PC-9 (cell line): ENCODE measurements at regions not wholly inside any gene's neighbourhood (a gene's known extent, or its start where the extent isn't known, plus 50 kb on each side); places are given as distances from the start of the nearest gene placed in this dataset.

Source experiments
- BruUV-seq: library from RNA; stranded (reverse); fragments of 400-500 nt; replicated peaks from 2 replicates; lab custom pipeline; 2021; lab: Mats Ljungman, UMichigan
- CTCF ChIA-PET: fragments of 300-600 bp; sonication (Branson Sonifier 250); formaldehyde crosslinking; loops from one replicate; lab custom pipeline; 2022; ENCODE audit warnings: antibody characterized with exemption; lab: Charles Lee
- POLR2A ChIA-PET: fragments of 300-600 bp; sonication (Branson Sonifier 250); formaldehyde crosslinking; loops from one replicate; lab custom pipeline; 2022; ENCODE audit warnings: antibody characterized with exemption; ENCODE audit not compliant: unreplicated experiment; lab: Charles Lee
- DNase-seq, 2 experiments: peaks; one replicate each; pipeline versions ENCODE4 v3.0.0 to v3.0.0-alpha.2; 2015 to 2022; ENCODE audit warnings: mixed read lengths in 1 of 2
- H2AFZ ChIP-seq: fragments of 200-600 bp; sonication (generic); 2 replicates; pipeline ENCODE4 v1.8.1; 2017; ENCODE audit warnings: antibody characterized with exemption
- H3F3A ChIP-seq: fragments of 200-600 bp; sonication (generic); 2 replicates; pipeline ENCODE4 v1.8.1; 2017; ENCODE audit warnings: antibody characterized with exemption, mild to moderate bottlenecking, low read depth; ENCODE audit not compliant: insufficient read depth
- H3K27ac ChIP-seq: fragments of 200-600 bp; sonication (generic); 2 replicates; pipeline ENCODE4 v1.6.1; 2016; ENCODE audit warnings: mixed run types
- H3K27me3 ChIP-seq: fragments of 200-600 bp; sonication (generic); 2 replicates; pipeline ENCODE4 v1.6.1; 2016; ENCODE audit warnings: low read depth, mixed run types; ENCODE audit not compliant: insufficient read depth
- H3K36me3 ChIP-seq: fragments of 200-600 bp; sonication (generic); 2 replicates; pipeline ENCODE4 v1.6.1; 2016; ENCODE audit warnings: low read depth, mixed run types
- H3K4me1 ChIP-seq: fragments of 200-600 bp; sonication (generic); replicated peaks from 2 replicates; pipeline ENCODE4 v1.6.1; 2016; ENCODE audit warnings: mixed run types; ENCODE audit not compliant: insufficient read depth
- H3K4me2 ChIP-seq: fragments of 200-600 bp; sonication (generic); 2 replicates; pipeline ENCODE4 v1.6.1; 2017; ENCODE audit warnings: mixed run types
- H3K4me3 ChIP-seq: fragments of 200-600 bp; sonication (generic); 2 replicates; pipeline ENCODE4 v1.6.1; 2016; ENCODE audit warnings: mixed run types
- H3K79me2 ChIP-seq: fragments of 200-600 bp; sonication (generic); 2 replicates; pipeline ENCODE4 v1.6.1; 2017; ENCODE audit warnings: low read depth, mixed run types
- H3K9me2 ChIP-seq: fragments of 200-600 bp; sonication (generic); 2 replicates; pipeline ENCODE4 v1.8.1; 2017; ENCODE audit warnings: mild to moderate bottlenecking; ENCODE audit not compliant: insufficient read depth
- H3K9me3 ChIP-seq: fragments of 200-600 bp; sonication (generic); 2 replicates; pipeline ENCODE4 v1.8.1; 2016; ENCODE audit warnings: low read depth; ENCODE audit not compliant: insufficient read depth
- H4K20me1 ChIP-seq: fragments of 200-600 bp; sonication (generic); 2 replicates; pipeline ENCODE4 v1.8.1; 2017; ENCODE audit not compliant: insufficient read depth
- EZH2 ChIP-seq: fragments of 200-600 bp; sonication (generic); IDR thresholded peaks from 2 replicates; pipeline ENCODE4 v1.8.0; 2017; ENCODE audit warnings: antibody characterized with exemption, low read depth
- intact Hi-C: fragments of 100-400 bp; cut with micrococcal nuclease; formaldehyde crosslinking; loops from one replicate; pipeline ENCODE4 v1.10.0; 2022; ENCODE audit not compliant: unreplicated experiment
- TF ChIP-seq, protein P1 (sequence below): fragments of 200-600 bp; sonication (generic); conservative IDR thresholded peaks from 2 replicates; pipeline ENCODE4 v1.6.1; 2017; ENCODE audit warnings: mixed run types, antibody characterized with exemption, mild to moderate bottlenecking, moderate library complexity

DNA sequence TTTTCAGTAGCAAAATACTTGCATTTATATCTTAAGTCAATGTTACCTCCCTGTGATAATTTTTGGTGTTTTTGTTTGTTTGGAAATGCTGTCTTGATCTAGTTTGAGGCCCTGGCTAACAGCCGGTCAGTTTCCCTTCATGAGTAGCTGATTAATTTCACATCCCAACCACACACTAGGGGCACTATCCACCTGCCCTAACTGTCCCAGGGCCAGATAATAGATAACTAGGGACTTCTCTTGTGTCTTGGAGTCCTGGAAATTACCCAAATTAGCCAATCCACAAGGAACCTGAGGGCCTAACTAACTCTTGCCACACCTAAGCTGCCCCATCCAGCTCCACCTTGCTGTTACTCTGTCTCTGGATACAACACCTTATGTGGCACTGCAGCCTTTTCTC, 399.9 kb downstream of the FOXG1 start:
- Histone ChIP-seq H3K9me2 (no peaks in the 10 kb centered on the region), H3K27ac (no peak overlapping the region), H4K20me1 (no peaks in the 10 kb centered on the region), H3K36me3 (no peaks in the 10 kb centered on the region), H3K4me3 (no peak overlapping the region), H3K9me3 (no peaks in the 10 kb centered on the region), H3K4me1 (no peaks in the 10 kb centered on the region), H2AFZ (no peak overlapping the region), H3K4me2 (no peak overlapping the region), H3K79me2 (no peaks in the 10 kb centered on the region), H3F3A (no peaks in the 10 kb centered on the region), H3K27me3 (no peaks in the 10 kb centered on the region)
- POLR2A ChIA-PET, result no interaction called here
- no peak for DNase-seq
- CTCF ChIA-PET, result no interaction called here
- TF ChIP-seq, protein P1, sequence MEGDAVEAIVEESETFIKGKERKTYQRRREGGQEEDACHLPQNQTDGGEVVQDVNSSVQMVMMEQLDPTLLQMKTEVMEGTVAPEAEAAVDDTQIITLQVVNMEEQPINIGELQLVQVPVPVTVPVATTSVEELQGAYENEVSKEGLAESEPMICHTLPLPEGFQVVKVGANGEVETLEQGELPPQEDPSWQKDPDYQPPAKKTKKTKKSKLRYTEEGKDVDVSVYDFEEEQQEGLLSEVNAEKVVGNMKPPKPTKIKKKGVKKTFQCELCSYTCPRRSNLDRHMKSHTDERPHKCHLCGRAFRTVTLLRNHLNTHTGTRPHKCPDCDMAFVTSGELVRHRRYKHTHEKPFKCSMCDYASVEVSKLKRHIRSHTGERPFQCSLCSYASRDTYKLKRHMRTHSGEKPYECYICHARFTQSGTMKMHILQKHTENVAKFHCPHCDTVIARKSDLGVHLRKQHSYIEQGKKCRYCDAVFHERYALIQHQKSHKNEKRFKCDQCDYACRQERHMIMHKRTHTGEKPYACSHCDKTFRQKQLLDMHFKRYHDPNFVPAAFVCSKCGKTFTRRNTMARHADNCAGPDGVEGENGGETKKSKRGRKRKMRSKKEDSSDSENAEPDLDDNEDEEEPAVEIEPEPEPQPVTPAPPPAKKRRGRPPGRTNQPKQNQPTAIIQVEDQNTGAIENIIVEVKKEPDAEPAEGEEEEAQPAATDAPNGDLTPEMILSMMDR, result no peak
- no peak for TF ChIP-seq EZH2
- no TSS peak for BruUV-seq
- intact Hi-C loops, result no loop called here

DNA sequence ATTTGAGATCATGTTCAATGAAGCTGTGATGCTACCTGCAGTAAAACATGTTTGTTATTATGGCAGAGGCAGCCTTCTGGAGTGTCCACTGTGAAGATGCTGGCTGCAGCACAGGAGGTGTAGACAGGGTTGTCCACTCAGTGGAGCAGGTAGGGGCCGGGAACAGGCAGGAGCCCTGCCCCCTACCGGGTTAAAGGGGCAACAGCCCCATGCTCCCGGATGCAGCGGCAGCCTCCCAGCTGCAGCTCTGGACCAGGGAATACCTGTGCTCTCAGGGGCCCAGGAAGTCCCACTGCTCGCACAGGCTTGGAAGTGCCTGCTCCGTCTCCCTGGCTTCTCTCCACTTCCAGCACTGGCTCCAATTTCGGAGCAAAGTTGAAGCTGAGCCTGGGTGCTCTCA, 401.6 kb downstream of the FOXG1 start:
- Histone ChIP-seq H3K9me3 (no peaks in the 10 kb centered on the region), H3K4me1 (no peaks in the 10 kb centered on the region), H3K36me3 (no peaks in the 10 kb centered on the region), H3K9me2 (no peaks in the 10 kb centered on the region), H2AFZ (no peak overlapping the region), H4K20me1 (no peaks in the 10 kb centered on the region), H3K4me2 (no peak overlapping the region), H3K27me3 (no peaks in the 10 kb centered on the region), H3F3A (no peaks in the 10 kb centered on the region), H3K79me2 (no peaks in the 10 kb centered on the region), H3K4me3 (no peak overlapping the region), H3K27ac (no peak overlapping the region)
- TF ChIP-seq EZH2, result no peak
- TF ChIP-seq, protein P1, result no peak
- intact Hi-C loops, result no loop called here
- BruUV-seq, result no TSS peak
- DNase-seq, result no peak
- CTCF ChIA-PET, result no interaction called here
- POLR2A ChIA-PET, result no interaction called here

DNA sequence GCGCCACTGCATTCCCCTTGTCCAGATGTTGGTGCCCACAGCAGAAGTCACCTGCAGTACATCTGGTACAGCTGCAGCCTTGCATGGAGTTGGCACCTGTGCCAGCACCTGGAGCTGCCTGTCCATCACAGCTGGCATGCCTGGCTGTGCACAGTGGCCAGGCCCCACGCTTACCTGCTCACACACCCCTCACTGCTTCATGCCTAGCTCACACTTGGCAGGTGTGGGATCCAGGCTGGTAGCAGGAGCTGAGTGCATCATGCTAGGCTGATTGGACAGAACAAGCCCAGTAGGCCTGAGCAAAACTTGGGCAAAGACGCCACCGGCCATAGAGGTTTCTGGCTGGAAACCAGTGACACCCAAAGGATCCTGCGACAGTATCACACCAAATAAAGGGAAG, 402.8 kb downstream of the FOXG1 start:
- intact Hi-C loops, result no loop called here
- H3K4me1 ChIP-seq, result no peaks in the 10 kb centered on the region
- no peak for DNase-seq
- POLR2A ChIA-PET, result interaction anchor here (0.7 kb wide), 1 partner anchor 24 kb away, joined by 4 read pairs; no protein-coding TSS in a partner anchor
- H3F3A ChIP-seq, result no peaks in the 10 kb centered on the region
- H3K27ac ChIP-seq, result no peak overlapping the region
- no peaks in the 10 kb centered on the region for H3K9me3 ChIP-seq
- no TSS peak for BruUV-seq
- TF ChIP-seq, protein P1, result no peak
- no peak for TF ChIP-seq EZH2
- CTCF ChIA-PET, result no interaction called here
- no peaks in the 10 kb centered on the region for H3K27me3 ChIP-seq
- H3K36me3 ChIP-seq, result no peaks in the 10 kb centered on the region
- no peak overlapping the region for H3K4me2 ChIP-seq
- no peaks in the 10 kb centered on the region for H4K20me1 ChIP-seq
- H3K9me2 ChIP-seq, result no peaks in the 10 kb centered on the region
- no peaks in the 10 kb centered on the region for H3K79me2 ChIP-seq
- H3K4me3 ChIP-seq, result no peak overlapping the region
- H2AFZ ChIP-seq, result no peak overlapping the region
